Stimulated activated CD8-positive, alpha-beta memory T cell treated with anti-CD3 and anti-CD28 coated beads, Interleukin-4, amount 100 ng/mL, for 48 hours (primary cell): ENCODE measurements at regions not wholly inside any gene's neighbourhood (a gene's known extent, or its start where the extent isn't known, plus 50 kb on each side); places are given as distances from the start of the nearest gene placed in this dataset.
"Not testable (repeated sequence)": the region's sequence is repeated elsewhere in the genome, so short reads cannot be mapped to it uniquely, and the experiment has no call there.

Experiments used
- DNase-seq: peaks from one replicate; pipeline ENCODE4 v3.0.0-alpha.2; 2020

DNA sequence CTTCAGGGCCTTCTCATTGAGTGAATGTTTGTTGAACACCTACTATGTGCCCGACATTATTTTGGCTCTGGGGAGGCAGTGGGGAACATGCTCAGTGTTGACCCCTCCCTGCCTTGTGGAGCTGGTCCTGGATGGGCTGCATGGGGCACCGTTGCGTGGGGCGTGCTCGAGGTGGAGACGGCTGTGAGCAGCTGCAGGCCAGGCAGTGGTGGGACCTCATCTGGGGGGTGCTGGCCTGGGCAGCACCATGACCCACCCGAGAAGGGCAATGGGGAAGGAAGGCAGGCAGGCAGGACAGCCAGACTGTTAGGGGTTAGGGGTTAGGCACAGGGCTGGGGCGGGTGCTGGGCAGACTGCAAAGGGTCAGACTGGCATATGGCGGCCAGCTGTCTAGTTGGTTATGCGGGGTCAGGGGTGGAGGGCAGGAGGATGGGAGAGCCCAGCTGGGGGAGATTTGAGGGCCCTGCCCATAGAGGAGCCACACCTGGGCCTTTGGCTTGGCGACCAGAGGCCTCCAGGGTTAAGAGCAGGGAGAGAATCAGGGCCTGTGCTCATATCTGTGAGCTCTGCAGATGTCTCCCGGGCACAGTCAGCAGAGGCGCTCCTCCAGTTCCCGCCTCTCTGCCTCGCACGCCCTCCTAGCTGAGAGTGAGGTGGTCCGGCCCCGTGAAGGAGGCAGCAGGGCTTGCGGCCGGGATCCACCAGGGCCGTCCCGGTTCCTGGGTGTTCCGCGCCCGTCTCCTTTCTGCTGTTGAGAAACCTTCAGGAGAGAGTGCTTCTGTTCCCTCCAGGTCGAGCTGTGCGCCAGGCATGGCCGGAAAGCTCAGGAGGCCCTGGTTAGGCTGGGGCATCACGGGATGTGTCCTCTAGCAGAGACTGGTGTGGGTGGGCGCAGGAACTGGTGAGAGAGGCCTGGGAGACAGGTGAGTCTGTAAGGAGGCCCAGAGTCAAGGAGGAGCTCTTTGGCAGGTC, 73.3 kb downstream of the RGS12 start:
- no peak for DNase-seq

DNA sequence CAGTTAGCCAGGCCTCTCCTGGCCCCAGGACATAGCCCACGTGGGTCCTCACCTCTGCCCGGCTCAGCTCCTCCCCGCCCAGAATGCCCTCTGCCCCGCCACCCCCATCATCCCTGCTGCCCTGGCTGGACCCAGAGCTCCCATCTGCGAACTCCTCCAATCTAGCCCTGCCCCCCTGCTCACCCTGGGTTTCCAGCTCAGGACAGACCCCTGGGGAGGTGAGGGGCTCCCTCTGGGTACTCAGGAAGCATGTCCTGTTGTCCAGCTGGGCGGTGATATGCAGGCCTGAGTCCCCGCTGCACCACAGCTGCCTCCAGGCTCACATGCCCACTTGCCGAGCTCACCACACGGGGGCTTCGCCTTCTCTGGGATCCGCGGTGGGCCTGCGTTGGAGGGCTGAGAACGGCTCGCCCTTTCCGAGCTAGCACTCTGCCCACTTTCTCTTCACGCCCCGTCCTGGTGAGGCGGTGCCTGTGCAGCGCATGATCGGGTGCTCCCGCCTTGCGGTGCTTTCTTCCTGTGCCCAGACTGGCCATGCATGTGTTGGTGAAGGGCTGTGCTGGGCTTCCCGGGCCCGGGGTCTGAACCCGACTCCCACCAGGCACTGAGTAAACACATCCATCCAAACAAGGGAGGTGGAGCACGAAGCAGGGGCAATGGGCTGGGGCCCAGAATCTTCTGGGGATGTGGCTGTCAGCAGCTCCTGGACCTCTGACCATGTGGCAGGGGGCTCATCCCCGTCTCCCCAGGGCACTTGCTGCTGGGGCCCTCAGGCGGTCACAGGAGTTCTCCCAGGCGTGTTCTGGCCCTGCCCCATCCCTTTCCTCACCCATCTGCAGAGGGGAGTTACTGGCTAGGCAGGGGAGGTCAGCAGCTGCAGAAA, 74.3 kb downstream of the RGS12 start:
- DNase-seq = no peak

DNA sequence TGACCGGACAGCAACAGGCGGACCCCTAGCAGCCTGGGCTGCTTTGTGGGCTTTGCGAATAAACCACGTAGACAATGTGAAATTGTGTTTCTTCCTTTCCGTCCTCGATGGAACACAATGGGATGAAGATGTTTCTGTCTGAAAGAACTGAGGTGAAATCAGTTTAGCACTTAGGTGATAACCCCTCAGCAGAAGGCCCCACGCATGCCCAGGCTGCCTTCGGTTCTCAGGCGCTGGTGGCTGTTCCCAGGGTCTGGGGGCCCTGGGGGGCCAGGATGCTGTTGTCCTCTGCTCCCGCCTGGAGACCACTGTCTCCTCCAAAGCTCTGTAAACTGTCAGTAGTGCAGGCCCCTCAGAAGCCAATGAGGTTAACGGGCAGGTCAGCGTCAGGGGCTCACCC, 73.9 kb upstream of the HGFAC start:
- DNase-seq = no peak

DNA sequence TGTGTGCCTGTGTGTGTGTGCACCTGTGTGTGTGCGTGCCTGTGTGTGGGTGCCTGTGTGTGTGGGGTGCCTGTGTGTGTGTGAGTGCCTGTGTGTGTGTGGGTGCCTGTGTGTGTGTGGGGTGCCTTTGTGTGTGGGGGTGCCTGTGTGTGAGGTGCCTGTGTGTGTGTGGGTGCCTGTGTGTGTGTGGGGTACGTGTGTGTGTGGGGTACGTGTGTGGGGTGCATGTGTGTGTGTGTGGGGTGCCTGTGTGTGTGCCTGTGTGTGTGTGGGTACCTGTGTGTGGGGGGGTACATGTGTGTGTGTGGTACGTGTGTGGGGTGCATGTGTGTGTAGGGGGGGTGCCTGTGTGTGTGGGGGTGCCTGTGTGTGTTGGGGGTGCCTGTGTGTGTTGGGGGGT, 73.4 kb upstream of the HGFAC start:
- DNase-seq = no peak

DNA sequence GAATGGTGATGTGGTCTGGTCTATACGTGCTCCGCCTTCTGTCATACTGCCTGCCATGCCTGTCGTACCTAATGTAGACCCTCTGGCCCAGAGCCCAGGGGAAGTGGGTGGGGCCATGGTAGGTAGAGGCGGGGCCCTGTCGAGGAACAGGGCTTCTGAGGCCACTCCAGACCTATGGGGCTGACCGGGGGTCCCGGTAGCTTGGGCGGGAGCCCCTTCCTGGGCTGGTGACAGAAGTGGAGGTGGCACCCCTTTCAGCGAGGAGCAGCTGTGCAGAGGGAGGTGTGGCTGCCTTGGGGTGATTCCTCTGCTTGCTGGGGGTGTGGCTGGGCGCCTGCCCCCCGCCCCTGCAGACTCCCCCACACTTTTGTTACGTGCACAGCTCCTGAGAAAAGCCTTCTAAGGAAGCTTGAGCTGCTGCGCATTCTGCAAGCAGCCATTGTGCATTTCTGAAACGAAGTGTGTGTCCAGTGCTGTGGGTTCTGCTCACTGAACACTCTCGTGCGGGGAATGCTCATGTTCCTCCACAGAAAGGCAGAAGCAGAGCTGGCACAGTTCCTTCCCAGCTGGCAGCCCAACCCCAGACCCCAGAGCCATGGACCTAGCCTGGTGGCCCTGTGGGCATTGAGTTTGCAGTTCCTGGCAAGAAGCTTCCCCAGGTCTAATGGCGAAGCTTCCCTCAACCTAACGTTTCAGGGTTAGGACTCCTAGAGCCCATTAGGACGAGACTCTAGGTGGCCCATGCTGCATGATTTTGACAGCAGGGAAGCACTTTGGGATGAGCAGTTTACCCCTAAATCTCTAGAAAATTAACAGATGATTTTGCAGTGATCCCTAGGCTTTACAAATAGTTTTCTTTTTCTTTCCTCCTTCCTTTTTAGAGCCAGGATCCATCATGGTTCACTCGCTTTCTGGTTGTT, 72.7 kb upstream of the HGFAC start:
- peak; percentile 26 for DNase-seq

DNA sequence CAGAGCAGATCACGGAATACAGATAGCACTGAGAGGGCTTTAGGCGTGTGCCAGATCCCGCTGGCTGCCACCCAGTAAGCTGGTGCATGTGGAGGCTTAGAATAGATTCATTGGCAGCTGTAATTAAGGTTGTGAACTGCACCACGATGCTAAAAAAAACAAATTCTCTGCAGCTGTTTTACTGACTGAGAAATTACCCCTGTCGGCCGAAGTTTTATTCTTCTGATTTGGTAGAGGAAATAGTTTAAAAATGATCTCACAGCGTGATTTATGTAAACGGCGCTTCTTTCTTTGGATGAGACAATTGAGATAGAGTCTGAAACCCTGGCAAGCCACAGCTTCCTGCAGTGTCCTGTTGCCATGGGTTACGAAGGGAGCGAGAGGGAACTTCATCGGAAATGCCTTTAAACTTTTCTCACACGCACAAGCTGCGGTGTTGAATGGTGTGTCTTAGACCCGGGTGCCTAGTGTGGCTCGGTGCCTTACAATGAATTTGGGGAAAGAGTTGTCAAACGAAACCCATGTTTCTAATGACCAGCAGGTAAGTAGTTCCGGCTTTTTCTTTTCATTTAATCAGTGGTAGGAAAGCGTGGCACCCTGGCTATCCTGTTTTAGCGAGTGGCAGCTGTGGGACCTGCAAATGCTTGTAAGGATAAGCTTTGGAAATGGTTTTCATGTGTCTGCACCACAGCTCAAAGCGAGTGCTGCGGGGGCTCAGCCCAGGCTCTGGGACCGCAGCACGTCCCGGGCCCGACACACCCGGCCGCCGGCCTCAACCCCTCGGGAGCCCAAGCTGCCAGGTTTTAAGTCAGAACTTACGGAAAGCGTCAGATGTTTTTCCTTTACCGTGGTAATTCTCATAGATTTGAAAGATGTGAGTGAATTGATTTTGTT, 71.7 kb upstream of the HGFAC start:
- DNase-seq = no peak

DNA sequence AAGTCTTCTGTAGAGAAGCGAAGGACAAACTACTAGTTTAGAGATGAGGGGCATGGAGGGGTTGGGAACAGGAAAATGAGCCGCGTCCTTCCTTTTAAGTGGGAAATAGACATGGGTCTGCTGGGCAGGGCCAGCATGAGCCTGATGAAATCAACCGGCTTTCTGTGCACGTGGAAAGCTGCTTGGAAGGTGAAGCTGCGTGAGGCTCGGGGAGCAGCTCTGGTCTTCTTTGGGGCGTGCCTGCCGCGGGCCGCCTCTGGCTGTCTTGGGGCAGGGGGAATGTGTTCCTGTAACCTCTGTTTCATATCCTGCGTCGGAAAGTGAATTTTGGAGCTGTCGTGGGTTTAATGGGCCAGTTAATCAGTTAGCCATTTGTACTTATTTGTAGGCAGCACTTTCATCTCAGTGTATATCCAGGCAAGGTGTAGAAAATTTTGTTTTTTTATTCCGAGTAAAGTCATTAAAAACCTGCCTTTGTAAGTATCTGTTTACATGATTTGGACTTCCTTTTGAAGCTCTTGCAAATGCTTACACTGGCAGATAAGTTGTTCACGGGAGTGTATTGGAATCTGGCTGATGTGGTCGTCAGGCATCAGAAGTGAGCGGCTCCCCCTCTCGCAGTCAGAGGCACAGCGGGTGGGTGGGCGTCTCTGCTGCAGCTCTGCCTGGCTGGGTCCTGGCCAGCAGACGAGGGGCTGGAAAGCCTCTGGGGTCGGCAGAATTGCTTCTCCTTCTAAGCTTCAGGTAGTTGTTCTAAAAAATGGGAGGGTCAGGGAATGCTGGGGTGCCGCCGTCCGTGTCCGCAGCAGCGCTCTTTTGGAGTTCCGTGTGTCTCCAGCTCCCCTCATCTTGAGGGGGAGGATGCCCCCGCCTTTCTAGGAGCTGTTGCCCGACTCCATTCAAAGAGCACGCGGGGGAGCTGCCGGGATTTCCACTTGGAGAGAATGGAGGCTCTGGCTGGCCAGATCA, 70.5 kb upstream of the HGFAC start:
- DNase-seq = no peak

DNA sequence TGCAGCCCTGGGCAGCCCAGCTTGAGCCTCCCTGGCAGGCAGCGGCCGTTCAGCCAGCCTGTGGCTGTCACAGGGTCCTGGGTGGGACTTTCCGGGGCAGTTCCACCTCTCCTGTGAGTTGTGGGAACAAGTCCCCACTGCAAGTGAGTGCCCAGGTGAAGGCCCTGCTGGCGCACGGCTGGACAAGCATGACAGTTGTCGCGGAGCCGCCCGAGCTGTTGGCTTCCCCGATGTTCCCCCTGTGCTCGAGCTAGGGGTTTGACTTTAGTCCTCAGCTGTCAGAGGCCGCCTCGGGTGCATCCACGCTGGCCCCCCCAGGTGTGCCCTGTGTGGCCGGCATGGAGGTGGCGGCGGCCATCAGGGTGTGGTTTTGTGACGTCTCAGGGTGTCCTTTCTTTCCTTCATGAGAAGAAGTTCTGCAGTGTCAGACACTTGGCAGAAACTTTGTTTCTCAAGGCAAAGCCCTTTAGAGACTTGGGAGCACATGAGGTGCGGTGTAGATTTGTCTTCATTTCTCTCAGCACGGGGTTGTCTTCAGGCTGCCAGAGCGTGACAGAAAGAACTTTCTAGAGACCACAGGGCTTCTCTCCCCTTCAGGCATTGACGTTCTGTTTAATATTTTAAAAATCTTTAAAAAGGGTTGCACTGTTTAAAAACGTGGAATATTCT, 69.4 kb upstream of the HGFAC start:
- DNase-seq = no peak

DNA sequence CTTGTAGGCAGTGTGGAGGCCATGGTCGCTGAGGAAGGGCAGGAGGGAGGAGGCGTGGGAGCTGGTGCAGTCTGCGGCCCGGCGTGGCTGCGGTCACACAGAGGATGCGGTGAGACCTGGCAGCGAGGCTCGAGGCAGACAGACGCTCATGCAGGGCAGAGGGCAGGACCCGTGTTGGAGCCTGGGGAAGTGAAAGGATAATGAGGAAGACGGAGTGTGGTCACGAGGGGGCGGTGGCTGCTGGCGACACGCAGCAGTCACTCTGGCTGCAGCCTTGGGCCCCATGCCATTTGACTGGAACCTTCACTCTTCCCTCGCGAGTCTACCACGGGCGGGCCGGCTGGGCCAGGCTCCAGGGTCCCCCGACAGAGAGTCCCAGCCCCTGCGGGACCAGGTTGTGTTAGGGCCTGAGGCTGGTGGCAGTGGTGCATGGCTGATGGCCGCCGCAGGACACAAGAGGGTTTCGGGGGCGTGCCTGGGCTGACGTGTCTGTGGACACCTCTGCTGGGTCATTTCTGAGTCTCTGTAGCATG, 68.8 kb upstream of the HGFAC start:
- no peak for DNase-seq

DNA sequence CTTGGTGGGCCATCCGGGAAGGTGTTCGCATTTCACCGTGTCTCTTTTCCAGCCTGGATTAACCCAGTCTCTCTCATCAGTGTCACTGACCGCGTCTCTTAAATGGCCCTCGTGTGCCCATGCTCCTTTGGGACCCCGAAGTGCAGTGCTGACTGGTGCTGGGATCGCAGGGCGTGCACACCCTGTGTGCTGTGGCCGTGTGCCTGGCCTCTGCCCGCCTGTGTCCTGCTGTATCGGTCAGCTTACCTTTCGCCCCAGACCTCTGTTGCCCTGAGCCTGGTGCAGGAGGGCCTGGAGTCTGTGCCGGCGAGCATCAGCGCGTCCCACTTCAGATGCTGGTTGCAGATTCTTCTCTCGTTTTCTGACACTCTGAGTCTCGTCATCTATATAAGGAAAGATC, 68.3 kb upstream of the HGFAC start:
- no peak for DNase-seq

DNA sequence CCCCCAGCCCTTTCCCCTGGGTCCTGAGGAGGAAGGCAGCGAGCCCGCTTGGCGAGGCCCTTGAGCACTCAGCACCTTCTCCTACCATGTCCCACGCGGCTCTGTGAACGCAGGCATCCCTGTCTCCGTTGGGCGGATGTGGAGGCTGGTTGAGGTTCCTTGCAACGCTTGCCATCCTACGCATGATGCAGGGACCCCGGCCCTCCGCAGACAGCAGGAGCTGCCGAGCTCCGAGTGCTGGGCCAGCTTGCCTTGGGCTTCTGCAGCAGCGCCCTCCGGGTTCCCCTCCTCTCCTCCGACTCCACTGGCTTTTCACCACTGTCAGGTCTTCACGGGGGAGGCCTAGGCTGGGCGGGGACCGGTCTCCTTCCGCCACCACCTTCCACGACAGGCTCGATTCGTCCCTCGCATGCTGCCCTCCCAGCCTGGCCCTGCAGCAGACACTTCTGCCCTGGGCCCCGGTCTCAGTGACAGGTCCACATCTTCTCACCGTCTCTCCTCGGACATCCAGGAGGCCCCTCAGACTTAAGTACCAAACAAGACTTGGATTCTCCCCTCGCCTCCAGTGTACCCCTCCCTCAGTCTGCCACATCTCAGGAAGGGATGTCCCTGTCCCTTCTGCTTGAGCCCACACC, 67.6 kb upstream of the HGFAC start:
- no peak for DNase-seq

DNA sequence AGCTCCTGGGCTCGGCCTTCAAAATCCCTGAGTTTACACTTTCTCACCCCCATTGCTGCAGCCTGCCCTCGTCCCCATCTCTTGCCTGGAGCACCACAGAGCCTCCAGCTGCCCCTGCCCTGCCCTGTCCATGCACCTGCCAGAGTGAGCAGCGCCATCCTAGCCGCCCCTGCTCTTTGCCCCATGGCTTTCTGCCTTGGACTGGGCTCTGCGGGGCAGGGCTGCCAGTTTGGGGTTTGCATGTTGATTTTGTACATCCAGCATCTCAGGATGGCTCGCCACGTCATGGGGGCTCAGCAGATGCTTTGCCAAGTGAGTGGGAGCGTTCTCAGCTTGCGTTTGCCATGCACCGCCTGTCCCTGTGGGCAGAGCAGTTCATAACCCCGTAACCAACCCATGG, 67.1 kb upstream of the HGFAC start:
- no peak for DNase-seq

DNA sequence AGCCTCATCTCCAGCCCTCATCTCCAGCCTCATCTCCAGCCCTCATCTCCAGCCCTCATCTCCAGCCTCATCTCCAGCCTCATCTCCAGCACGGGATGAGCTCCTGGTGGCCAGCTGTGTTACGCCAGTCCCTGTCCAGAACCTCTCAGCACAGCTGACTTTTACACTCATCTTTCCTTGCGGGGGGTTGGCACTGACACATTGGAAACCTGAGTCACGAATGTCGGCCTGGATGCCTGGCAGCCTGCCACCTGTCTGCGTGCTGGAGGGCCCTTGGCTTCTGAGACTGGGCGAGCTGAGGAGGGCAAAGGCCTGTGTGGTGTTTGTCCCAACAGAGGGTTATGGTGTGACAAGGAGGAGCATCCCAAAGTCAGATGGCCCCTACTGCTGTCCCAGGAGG, 66.1 kb upstream of the HGFAC start:
- no peak for DNase-seq

DNA sequence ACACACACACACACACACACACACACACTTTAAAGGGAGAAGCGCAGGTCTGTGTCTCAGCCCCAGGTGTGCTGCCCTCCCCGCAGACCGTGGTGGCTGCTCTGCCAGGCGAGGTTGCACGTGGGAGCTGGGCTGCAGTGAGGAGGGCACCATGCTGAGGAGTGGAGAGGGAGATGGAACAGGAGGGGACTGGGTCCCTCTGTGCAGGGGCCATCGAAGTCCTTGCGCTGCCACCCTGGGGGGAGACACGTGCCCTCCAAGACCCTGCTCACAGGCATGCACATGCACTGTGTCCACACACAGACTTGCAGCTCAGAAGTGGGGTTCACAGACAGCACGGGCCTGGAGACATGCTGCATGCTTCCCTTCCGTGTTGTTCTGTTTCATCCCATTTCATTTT, 65.5 kb upstream of the HGFAC start:
- DNase-seq = no peak

DNA sequence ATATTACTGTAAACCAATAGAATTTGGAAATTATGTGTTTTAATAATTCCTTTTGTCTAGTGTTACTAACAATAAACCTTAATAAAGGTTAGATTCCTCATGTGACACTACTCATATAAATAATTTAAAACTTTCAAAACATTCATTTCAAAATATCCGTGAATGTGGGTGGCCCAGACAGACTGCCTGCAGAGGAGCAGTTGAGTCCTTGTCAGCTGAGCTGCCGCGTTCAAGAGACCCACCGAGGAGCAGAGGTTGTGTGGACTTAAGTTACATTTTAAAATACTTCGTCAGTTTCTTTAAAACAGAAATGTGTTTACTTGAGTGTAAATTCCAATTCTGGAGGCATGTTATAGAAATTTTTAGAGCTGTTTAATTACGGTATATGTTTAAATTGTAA, 64.2 kb upstream of the HGFAC start:
- no peak for DNase-seq

DNA sequence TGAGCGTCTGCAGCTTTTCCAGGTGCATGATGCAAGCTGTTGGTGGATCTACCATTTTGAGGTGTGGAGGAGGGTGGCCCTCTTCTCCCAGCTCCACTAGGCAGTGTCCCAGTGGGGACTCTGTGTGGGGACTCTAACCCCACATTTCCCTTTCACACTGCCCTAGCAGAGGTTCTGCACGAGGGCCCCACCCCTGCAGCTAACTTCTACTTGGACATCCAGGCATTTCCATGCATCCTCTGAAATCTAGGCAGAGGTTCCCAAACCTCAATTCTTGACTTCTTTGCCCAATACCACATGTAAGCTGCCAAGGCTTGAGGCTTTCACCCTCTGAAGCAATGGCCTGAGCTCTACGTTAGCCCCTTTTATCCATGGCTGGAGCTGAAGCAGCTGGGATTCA, 61.4 kb upstream of the HGFAC start:
- not testable (repeated sequence) for DNase-seq

DNA sequence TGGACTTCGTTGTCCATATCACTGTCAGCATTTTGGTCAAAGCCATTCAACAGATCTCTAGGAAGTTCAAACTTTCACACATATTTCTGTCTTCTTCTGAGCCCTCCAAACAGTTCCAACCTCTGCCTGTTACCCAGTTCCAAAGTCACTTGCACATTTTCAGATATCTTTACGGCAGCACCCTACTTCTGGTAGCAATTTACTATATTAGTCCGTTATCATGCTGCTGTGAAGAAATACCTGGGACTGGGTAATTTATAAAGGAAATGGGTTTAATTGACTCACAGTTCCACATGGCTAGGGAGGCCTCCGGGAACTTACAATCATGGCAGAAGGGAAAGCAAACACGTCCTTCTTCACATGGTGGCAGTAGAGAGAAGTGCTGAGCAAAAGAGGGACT, 60.6 kb upstream of the HGFAC start:
- not testable (repeated sequence) for DNase-seq

DNA sequence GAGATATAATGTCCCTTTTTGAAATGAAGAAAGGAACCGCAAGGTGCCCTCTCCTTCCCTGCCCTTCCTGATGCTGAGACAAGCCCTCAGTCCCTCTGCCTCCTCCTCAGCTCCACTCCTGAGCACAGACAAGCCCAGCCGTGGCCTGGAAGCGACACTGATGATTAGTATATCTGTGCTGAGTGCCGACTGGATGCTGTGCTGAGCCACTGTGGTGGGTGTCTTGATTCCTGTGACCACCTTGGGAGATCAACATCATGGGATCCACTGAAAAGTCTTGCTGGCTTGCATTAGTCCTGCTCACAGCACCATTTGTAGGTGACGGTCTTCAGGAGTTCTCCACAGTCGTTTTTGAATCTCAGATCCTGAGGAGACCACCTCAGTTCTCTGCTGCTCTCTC, 59.5 kb upstream of the HGFAC start:
- DNase-seq = no peak

DNA sequence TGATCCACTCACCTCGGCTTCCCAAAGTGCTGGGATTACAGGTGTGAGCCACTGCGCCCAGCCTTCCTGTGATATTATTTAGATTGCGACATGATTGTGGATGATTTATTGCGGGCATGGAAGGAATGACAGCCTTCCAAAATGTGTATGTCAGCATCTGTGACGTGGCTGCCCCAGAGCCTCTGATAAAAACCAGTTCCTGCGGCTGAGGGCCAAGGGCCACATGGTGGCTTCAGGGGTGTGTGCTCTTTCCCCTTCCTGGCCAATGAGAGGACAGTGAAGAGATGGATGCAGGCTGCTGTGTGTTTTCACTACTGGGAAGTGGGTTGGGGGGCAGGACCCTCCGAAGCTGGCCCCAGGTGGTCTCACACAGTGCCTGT, 57.4 kb upstream of the HGFAC start:
- no peak for DNase-seq
